CD4-positive, alpha-beta T cell treated with Interleukin-15 for 4 hours (primary cell): ENCODE measurements at regions not wholly inside any gene's neighbourhood (a gene's known extent, or its start where the extent isn't known, plus 50 kb on each side); places are given as distances from the start of the nearest gene placed in this dataset.

Experiments
- DNase-seq: peaks from one replicate; pipeline ENCODE4 v3.0.0-alpha.2; 2020; ENCODE audit warnings: low spot score

DNA sequence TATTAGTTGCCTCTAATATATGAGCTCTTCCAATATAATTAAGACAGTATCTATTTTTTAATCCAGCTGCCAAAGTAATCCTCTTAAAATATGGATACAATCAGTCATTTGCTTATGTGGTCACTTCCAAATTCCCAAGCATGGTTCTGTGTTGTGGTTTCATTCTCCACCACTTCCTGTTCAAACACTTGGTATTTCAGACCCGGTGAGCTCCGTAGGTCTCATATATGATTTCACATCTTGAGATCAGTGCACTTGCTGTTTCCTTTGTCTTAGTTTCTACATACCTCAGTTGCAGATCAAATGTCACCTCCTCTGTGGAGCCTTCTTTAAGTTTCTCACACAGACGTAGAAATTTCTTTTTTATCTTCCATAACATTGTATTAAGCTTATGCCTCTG is 254.2 kb downstream of the KCNS3 start:
- no peak for DNase-seq

DNA sequence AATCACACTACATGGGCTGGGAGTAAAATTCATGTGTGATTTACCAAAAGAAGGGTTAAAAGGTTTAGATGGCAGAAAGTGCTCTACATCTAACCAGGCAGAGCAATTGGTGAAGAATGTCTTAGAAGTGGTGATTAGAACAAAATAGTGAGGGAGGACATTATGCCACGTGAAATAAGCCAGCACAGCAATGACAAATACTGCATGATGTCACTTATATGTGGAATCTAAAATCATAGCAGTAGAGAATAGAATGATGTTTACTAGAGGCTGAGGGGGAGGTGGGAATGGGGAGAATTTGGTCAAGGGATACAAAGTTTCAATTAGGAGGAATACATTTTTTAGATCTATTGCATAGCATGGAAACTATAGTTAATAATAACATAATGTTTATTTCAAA is 253.3 kb downstream of the KCNS3 start:
- DNase-seq, result no peak

- DNase-seq, result no peak
Measured at GRCh38 chr2:18129348-18129747, 250.9 kb downstream of the KCNS3 start.

- no peak for DNase-seq
Measured at GRCh38 chr2:18125303-18125702, 246.8 kb downstream of the KCNS3 start.

- no peak for DNase-seq
Measured at GRCh38 chr2:18124116-18124835, 245.8 kb downstream of the KCNS3 start.

GRCh38 chr2:18123577-18123976 is 245.1 kb downstream of the KCNS3 start:
- DNase-seq, result no peak

- no peak for DNase-seq
Measured at GRCh38 chr2:18123211-18123570, 244.7 kb downstream of the KCNS3 start.

DNA sequence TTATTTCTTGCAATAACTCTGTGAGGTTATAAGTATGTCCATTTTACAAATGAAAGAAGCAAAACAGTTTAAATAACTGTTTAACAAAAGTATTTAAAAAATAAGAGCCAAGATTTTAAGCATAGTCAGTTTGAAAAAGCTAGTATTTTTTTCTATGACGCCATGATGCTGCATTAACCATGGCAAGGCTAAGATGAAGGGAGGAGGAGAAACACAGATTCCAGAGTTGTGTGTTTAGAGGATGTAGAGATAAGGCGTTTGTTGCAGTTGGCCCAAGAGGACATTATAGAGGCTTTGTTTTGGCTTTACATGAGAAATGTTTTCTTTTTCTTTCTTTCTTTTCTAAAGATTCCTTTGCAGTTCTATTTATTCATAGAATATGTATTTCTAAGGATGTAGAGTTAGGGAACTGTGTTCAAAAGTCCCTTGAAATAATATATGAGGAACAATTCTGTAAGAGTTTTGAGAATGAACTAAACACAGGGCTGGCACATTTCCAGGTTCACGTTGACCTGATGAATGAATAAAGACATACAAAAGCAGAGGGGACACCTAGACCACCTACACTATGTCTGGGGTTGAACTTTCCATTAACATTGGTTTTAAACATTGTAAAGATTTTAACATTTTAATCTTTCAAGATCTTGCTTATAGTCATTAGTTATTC is 244.2 kb downstream of the KCNS3 start:
- DNase-seq, result no peak

DNA sequence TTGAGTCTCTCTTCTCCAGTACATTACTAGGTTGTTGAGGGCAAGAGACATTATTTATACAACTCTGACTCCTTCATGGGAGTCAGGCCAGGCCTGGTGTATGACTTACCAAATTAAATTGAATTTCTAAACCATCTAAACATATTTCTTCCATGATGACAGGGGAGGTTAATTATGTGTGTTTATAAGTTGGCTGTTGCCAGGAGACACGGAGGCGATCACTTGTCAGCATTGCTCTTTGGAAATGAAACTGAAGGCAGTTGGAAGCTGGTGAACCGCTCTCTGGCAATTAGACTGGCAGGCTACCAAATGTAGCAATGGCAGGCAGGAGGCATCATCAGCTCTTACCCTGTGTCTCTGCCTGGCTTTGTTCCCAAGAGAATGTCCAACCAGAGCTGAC is 241.4 kb downstream of the KCNS3 start:
- DNase-seq, result no peak

GRCh38 chr2:18118703-18119102 is 240.2 kb downstream of the KCNS3 start:
- no peak for DNase-seq

GRCh38 chr2:18117592-18117991 is 239.1 kb downstream of the KCNS3 start:
- no peak for DNase-seq

DNA sequence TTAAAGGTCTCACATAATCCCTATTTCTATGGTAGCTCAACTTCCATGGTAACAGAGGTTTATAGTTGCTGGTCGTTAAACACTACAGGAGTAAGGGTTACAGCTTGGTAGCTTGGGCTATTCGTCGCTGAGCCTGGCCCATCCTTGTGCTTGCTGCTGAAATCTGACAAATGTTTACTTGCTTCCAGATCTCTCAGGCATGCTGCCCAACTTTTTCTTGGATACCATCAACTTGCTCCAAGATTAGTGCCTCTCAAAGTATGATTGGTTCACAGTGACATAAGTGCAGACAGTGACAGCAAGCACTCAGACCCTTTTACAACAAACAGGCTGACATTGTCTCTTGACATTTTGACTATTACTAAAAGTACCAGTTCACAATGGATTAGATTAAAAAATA is 231.8 kb downstream of the KCNS3 start:
- no peak for DNase-seq

GRCh38 chr2:18106841-18107240 is 228.4 kb downstream of the KCNS3 start:
- DNase-seq, result no peak

DNA sequence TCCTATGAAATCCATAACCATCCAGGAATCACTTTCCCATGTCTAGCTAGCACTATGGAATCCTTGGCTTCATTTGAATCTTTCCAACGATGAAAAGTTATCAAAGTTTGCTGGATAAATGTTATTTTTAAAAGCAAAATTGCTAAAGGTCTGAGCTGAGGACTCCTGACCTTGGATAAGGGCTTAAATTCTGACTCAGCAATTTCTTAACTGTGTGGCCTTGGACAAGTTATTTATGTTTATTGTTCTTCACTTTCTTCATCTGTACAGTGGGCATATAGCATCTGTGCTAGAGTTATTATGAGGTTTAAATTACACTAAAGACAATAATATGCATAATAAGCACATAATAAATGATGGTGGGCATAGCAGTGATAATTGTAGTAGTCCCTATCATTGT is 227.5 kb downstream of the KCNS3 start:
- DNase-seq, result no peak

DNA sequence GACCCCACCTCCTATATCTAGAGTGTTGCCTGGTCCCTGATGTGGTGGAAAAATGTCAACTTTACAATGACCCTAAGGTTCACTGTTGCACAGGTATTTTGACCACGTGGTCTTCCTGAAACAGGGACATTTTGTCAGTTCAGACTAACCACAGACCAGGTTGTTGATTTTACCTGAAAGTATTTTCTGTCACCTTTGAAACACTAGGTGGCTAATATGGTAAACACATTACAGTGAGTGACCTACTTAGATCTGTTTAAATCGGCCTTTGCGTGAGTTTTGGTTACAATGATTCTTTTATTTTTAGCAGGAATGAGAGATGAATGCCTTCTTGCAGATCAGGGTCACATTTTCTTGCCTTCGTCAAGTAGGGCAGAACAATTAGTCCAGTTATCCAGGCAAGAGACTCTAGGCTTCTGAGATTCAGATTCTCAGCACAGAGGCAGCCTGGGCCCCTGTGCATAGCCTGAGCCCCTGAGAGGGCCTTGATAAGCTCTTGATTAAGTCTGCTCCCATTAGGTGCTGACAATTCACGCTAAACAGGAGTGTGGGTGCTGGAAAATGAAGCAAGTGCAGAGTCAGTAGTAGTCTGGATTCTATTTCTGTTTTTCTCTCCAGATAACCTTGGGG is 226.2 kb downstream of the KCNS3 start:
- no peak for DNase-seq

GRCh38 chr2:18096836-18097405 is 218.5 kb downstream of the KCNS3 start:
- DNase-seq, result no peak

DNA sequence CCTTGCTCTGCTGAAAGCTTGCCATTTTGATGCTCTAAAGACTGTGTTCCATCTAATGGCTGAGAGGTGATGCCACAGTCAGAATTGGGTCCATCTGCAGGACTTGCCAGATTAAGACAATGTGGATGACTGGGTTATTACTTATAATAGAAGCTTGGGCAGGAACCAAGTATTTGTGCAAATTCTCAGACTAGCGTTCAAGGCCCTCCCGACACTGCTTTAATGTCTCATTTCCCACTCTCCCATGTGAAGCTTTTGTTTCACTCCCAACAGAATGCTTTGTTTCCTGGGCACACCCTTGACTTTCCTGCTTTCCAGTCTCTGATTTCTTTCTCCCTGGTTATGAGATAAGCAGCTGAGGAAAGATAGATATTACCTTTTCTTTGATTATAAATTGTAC is 215.8 kb downstream of the KCNS3 start:
- DNase-seq, result no peak

GRCh38 chr2:18093196-18093595 is 214.7 kb downstream of the KCNS3 start:
- DNase-seq, result no peak

- DNase-seq, result no peak
Measured at GRCh38 chr2:18092760-18093159, 214.3 kb downstream of the KCNS3 start.

DNA sequence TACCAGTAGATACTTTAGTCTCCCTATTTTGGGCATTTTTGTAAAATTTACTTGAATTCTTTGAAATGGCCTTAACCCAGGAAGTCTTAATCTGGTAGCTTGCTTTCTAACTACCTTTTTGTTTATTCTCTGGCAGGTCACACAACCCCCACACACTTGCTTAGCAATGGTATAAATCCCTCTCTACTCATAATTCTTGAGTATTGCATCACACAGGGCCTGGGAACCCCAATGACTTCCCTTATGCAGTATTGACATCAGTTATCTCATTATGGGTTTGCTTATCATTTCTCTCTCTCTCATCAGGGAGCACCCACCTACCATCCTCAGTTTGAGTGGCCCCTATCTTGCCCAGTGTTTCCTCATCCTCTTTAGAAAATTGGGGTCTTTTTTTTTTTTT is 207.1 kb downstream of the KCNS3 start:
- DNase-seq, result no peak

GRCh38 chr2:18084376-18084775 is 205.9 kb downstream of the KCNS3 start:
- DNase-seq, result no peak

- DNase-seq, result no peak
Measured at GRCh38 chr2:18083806-18084205, 205.3 kb downstream of the KCNS3 start.

- no peak for DNase-seq
Measured at GRCh38 chr2:18078216-18078615, 199.7 kb downstream of the KCNS3 start.
